GM21737 (cell line): ENCODE measurements at regions not wholly inside any gene's neighbourhood (a gene's known extent, or its start where the extent isn't known, plus 50 kb on each side); places are given as distances from the start of the nearest gene placed in this dataset.
"Not testable (repeated sequence)": the region's sequence is repeated elsewhere in the genome, so short reads cannot be mapped to it uniquely, and the experiment has no call there.

Source experiments
- ATAC-seq: cut with Tn5 transposase; IDR thresholded peaks from one replicate; pipeline ENCODE4 v1.9.1; 2021; ENCODE audit warnings: mild to moderate bottlenecking, moderate library complexity; ENCODE audit not compliant: unreplicated experiment

DNA sequence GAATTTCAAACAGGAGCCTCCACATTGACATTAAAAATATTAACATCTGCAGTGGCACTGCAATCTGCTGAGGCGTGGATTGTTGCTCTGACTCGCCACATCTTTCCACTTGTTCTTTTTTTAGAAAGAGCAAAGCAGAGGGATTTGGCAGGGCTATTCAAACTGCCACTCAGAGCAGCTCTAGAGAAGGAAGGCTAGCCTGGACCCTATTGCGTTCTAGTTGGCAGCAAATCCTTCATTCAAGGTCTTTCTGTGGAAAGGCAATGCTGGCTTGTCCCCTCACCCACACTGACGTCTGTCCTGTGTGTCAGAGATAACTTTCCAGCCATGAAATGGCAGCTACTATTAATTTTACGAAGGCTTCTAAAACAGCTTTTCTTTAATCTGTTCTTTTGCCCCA lies 483.2 kb upstream of the SGO1 start:
- ATAC-seq: no peak

DNA sequence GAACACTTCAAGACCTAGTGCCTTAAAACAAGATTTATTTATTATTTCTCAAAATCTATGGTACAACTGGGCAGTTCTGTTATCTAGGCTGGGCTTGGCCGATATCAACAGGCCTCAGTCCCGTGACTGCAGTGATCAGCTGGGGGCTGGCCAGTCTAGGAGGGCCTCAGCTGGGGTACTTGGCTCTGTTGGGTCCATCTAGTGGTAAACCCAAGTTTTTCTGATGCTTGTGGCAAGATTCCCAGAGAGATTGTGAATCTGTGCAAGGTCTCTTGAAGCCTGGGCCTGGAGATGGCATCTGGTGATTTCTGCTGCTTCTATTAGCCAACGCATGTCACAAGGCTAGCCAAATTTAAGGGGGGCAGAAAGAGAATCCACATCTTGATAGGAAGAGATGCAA lies 482.4 kb upstream of the SGO1 start:
- no peak for ATAC-seq

- ATAC-seq: no peak
These were observed 480.1 kb upstream of the SGO1 start for GRCh38 chr3:20666091-20666490.

- no peak for ATAC-seq
These were observed 472.5 kb upstream of the SGO1 start for GRCh38 chr3:20658491-20658890.

- no peak for ATAC-seq
These were observed 471.6 kb upstream of the SGO1 start for GRCh38 chr3:20657560-20657959.

DNA sequence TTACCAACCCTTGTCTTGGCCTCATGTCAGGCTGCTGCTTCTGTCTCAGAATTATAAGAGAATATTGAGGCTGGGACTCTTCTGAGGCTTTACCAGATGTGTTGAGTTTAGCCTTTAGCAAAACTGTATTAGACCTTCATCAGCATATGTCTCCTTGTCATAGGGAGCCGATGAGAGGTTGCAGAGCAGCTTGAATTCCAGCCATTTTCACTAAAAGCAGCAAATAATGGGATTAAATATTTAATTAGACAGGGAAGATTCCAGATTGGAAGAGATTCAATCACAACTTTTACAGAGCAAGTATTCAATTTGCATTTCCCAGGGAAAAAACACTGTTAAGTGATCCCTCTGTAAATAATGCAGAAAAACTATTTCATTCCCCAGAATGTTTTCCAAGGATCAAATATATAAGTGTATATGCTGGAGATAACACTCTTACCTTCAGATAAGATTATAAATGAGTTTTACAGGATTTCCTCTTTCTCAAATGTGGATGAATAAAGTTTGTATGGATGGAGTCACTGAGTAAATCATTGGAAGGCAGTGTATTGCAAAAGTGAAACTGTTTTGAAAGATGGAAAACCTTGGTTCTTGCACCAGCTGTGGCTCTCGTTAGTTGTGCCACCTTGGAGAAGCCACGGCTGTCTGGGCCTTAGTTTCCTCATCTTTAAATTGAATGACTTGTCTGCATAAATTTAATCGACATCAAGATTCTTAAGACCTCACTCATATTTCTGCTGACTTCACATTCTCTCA lies 466.4 kb upstream of the SGO1 start:
- ATAC-seq: no peak

DNA sequence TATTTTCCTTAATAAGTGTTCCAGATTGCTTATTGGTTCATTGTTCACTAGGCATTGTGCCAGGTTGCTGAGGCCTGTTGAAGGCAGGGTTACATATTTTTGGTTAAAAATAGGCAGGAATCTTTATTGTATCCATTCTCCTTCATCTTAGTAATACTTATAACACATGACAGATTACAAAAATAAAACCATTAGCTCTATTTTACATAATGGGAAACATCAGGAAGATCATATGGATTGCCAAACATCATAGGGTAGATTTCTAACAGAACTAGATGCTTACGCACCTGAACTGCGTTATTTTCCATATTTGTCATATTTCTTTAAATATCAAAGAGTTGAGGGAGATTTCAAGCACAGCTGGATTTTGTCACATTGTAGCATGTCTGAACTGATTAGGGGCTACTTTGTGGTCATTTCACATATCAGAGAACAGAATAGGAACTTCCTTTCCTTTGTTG lies 462.9 kb upstream of the SGO1 start:
- ATAC-seq: no peak

GRCh38 chr3:20648294-20648693 lies 462.3 kb upstream of the SGO1 start:
- no peak for ATAC-seq

DNA sequence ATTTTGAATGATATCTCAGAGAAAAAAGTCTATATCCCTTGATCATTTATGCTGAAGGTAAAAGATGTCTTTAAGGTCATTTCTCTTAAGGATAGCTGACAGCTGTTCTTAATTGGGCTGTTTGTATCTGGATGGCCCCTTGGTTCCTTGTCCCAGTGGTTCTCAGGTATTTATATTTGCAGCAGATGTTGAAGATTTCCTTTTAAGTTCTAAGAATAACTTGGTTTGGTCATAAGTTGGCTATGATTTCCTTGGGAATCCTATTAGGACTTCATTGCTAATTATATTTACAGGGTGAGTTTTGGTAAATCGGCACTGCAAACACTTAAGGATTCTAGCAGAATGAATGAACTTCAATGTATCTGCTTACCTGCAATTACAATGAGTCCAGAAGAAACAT lies 460.4 kb upstream of the SGO1 start:
- ATAC-seq: no peak

DNA sequence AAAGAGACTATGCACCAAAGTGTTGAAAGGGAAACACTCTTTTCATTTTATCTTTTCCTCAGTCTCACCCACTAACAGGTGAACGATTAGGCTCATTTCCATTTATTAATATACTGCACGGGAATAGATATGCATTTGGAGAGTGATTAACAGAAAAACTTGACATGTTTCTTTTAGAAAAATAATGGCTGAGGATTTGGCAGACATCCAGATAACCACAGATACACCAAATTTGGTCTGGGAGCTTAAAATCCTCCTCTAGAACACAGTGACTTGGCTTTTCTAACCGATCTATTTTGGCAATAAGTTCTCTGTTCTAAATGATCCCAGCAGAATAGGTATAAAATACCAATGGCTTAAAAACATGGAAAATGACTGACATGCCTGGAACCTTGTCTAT lies 459.3 kb upstream of the SGO1 start:
- ATAC-seq: no peak

DNA sequence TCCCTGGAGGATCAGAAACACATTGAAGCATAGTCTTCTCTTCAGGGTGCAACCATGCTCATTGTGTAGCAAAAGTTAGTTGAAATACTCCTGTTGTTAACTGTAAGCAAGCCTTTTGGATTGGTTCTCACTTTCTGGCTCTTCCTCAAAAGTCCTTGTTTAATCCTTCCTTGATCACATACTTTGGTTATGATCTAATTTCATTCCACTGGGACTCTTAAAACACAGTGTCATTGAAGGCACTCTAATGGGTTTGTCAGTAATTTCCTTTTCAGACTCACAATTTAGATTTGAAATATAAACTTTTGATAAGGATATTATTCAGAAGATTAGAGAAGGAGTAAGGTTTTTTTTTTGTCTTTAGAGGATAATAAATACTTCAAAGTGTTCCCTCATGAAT lies 451.7 kb upstream of the SGO1 start:
- ATAC-seq: no peak

DNA sequence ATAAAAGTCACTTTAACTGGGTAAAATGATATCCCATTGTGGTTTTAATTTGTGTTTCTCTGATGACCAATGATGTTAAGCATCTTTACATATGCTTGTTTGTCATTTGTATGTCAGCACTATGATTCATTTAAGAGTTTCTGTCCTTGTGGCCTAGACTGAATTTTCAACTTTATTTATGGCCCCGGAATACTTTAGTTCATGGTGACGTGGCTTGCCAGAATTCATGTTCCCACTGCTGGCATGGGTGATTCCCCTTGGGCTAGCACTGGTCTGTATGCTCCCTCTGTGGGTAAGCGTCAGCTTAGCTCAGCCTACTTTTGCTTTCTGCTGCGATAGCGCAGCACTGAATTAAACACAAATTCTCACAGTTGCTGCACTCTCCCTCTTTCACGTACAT lies 436.3 kb upstream of the SGO1 start:
- no peak for ATAC-seq

GRCh38 chr3:20618621-20619020 lies 432.6 kb upstream of the SGO1 start:
- ATAC-seq: not testable (repeated sequence)

- ATAC-seq: not testable (repeated sequence)
These were observed 432.2 kb upstream of the SGO1 start for GRCh38 chr3:20618181-20618580.

GRCh38 chr3:20615982-20616381 lies 430.0 kb upstream of the SGO1 start:
- ATAC-seq: not testable (repeated sequence)

GRCh38 chr3:20608054-20608738 lies 422.2 kb upstream of the SGO1 start:
- ATAC-seq: no peak

DNA sequence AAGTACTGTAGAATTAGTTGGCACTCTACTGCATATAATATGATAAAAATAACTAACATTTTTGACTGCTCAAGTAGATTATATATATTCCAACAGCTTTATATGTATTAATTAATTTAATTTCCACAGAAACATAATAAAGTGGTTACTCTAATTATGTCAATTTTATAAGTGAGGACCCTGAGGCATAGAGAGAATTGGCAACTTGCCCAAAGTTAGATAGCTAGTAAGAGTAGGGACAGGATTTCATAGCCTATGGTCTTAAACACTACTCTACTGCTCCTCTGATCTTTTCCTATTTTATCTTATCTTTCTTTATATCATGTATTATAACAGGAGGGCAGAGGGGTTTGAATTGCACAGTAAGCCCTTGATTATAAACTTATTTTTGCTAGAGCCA lies 418.7 kb upstream of the SGO1 start:
- ATAC-seq: no peak

DNA sequence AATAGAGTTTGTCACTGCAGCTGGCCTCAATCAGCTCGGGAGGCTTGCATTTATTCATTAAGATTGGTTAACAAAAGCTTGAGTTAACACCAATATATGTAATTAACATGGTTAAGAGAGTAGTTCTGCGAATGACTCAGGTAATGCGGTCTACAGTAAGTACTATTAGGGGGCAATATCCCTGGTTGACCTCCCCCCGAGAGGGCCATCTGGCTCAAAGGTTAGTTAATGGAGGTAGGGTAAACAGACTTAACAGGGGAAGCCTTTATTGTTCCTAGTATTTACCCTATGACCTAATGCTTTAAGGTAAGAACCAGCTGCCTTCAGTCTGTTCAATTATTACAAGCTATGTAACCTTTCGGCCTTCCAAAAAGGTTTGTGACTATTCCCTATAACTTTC lies 403.3 kb upstream of the SGO1 start:
- ATAC-seq: no peak

DNA sequence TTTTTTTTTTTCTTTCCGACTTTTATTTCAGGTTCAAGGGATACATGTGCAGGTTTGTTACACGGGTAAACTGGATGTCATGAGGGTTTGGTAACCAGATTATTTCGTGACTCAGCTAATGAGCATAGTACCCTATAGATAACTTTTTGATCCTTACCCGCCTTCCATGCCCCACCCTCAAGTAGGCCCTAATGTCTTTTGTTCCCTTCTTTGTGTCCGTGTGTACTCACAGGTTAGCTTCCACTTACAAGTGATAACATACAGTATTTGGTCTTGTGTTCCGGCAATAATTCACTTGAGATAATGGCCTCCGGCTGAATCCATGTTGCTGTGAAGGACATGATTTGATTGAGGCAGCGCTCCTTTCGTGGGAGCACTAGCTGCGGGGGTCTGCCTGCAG lies 402.8 kb upstream of the SGO1 start:
- ATAC-seq: no peak

- ATAC-seq: no peak
These were observed 397.6 kb upstream of the SGO1 start for GRCh38 chr3:20583648-20584047.

- no peak for ATAC-seq
These were observed 390.2 kb upstream of the SGO1 start for GRCh38 chr3:20576228-20576627.

DNA sequence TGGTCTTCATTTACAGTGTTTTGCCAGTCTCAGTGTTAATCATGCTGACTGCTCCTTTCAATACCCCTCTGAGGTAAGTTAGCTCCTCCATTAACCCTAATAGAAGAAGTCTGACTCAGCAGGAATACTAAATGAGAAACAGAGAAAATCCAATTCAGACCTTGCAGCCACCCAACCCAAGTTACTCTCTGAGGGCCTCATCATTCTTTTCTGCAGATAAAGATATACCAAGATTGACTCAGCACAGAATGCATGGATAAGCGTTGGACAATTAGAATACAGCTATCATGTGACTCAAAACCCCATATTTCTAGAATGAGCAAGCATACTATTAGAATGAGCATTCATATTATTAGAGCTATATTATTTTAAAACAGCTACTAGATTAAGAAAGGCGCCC lies 389.1 kb upstream of the SGO1 start:
- ATAC-seq: no peak

DNA sequence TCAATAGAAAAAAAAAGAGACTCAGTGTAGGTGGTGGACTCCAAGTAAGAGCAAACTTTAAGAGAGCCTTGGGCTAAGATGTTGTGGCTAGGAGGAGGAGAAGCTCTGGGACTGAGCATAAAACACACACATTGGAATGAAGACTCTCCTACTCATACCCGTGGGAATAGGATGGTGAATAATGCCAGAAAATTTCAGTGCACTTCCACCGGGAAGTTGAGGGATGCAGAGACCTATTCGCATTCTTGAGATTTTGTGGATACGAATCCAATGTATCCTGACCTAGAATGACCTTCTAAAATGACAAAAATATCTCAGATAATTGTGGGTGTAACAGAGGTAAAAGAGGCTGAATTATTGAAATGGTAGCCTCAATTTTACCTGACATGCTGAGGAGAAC lies 388.7 kb upstream of the SGO1 start:
- no peak for ATAC-seq
